Ovary (tissue), 7 donors: ENCODE measurements at regions not wholly inside any gene's neighbourhood (a gene's known extent, or its start where the extent isn't known, plus 50 kb on each side); places are given as distances from the start of the nearest gene placed in this dataset.

Experiments
- DNase-seq, 5 donors: peaks; one replicate each; pipeline ENCODE4 v3.0.0-alpha.2; 2019 to 2020
- H3K27ac ChIP-seq, 2 donors: fragments of 200-600 bp; one replicate each; pipeline versions ENCODE4 v1.5.1 to v1.8.0; 2019 to 2022
- H3K27me3 ChIP-seq: fragments of 200-600 bp; one replicate; pipeline ENCODE4 v1.8.0; 2022
- H3K36me3 ChIP-seq: fragments of 200-600 bp; sonication (generic); one replicate; pipeline ENCODE4 v1.5.1; 2019
- H3K4me1 ChIP-seq: one replicate; pipeline ENCODE4 v1.8.1; 2013; ENCODE audit warnings: mild to moderate bottlenecking, moderate library complexity; ENCODE audit not compliant: insufficient read depth
- H3K4me3 ChIP-seq: fragments of 200-600 bp; sonication (generic); one replicate; pipeline ENCODE4 v1.5.1; 2017
- H3K9me3 ChIP-seq, 2 donors: fragments of 200-600 bp in 1 of 2; sonication (generic) in 1 of 2; one replicate each; pipeline versions ENCODE4 v1.5.1 to v1.8.1; 2013 to 2019; ENCODE audit warnings: mild to moderate bottlenecking in 1 of 2, moderate library complexity in 1 of 2
- EP300 ChIP-seq: sonication (generic); formaldehyde crosslinking; IDR thresholded peaks from one replicate; pipeline ENCODE4 v1.6.1; 2017; ENCODE audit warnings: antibody characterized with exemption
- POLR2A ChIP-seq: fragments of 450-650 bp; IDR thresholded peaks from one replicate; pipeline ENCODE4 v1.6.1; 2017; ENCODE audit warnings: antibody characterized with exemption, mild to moderate bottlenecking, moderate library complexity
- WGBS, 3 donors: extraction: QIAGEN DNeasy Blood & Tissue Kit in 1 of 3; methylation state at CpG; one replicate each; pipeline versions ENCODE4 v1.1.5 to v1.1.7; 2013 to 2017; 5-methylcytosine and 5-hydroxymethylcytosine counted together
- intact Hi-C, 4 donors: fragments of 100-400 bp; cut with DNase I; formaldehyde crosslinking; loops; one replicate each; pipeline versions ENCODE4 v1.11.0 to v1.15.1; 2022 to 2023
- TF ChIP-seq, protein P1 (sequence below), 3 donors: fragments of 450-650 bp in 2 of 3; fragments of 200-600 bp in 1 of 3; IDR thresholded peaks; one replicate each; pipeline versions ENCODE4 v1.5.1 to v1.8.0; 2016 to 2022; ENCODE audit warnings: antibody characterized with exemption in 3 of 3, mild to moderate bottlenecking in 1 of 3
- donor health status: DM: no; HTN: no; CAD: no; lungs with moderate emphysema.
- donor health status: DM: no; HTN: no; CAD: no.
- donor health status: Bipolar disorder and iron deficiency.
- donor health status: DM: no; HTN: no; CAD: no.
- donor health status: DM: yes; HTN: yes; CAD: no.

DNA sequence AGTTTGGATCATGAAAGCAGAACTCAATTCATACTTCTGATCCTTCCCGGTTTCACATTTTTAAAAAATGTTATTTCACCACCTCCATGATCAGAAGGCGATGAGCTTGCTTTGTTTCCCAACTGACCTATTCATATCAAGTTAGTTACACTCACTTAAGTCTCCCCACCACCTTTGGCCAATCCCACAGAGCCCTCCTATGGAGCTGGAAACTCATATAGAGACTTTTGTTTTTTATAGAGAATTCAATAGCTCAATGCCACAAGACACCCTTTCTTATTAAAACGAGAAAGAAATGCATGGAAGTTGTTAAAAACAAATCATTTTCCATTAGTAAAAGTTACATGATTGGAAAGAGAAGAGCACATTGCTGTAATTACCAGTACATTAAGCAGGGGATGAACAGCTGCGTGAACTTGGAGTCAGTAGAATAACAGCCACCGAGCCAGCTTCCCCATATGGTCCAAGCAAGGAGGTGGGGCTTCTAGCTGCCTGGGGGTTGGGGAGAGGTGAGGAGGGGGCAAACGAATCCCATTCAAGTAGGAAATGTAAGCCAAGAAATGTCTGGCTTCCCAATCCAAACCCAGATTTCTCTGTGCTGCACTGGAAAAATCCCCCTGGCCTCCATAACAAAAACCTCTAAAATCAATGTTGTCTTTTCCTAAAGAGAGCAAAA, 614.5 kb downstream of the IRS1 start:
- H3K27me3 ChIP-seq, result no peaks in the 10 kb centered on the region
- no peaks in the 10 kb centered on the region for H3K9me3 ChIP-seq
- no peaks in the 10 kb centered on the region for H3K36me3 ChIP-seq
- DNase-seq, result peak in 3 of 5 donors; percentile 19 to 30 (median 25)
- H3K4me3 ChIP-seq, result no peak overlapping the region
- H3K27ac ChIP-seq, result no peak overlapping the region
- peaks cover 10% of the 10 kb centered on the region for H3K4me1 ChIP-seq
- WGBS, 3 donors, result 18 to 20% (median 19%) methylated on average over 6 of the region's 6 CpGs
- intact Hi-C loops, result no loop called here
- TF ChIP-seq POLR2A, result no peak
- TF ChIP-seq, protein P1, sequence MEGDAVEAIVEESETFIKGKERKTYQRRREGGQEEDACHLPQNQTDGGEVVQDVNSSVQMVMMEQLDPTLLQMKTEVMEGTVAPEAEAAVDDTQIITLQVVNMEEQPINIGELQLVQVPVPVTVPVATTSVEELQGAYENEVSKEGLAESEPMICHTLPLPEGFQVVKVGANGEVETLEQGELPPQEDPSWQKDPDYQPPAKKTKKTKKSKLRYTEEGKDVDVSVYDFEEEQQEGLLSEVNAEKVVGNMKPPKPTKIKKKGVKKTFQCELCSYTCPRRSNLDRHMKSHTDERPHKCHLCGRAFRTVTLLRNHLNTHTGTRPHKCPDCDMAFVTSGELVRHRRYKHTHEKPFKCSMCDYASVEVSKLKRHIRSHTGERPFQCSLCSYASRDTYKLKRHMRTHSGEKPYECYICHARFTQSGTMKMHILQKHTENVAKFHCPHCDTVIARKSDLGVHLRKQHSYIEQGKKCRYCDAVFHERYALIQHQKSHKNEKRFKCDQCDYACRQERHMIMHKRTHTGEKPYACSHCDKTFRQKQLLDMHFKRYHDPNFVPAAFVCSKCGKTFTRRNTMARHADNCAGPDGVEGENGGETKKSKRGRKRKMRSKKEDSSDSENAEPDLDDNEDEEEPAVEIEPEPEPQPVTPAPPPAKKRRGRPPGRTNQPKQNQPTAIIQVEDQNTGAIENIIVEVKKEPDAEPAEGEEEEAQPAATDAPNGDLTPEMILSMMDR (IDR thresholded peaks at IDR 0.05), result no peak
- no peak for TF ChIP-seq EP300

GRCh38 chr2:226184540-226184939, 615.1 kb downstream of the IRS1 start:
- Histone ChIP-seq H3K27me3 (no peaks in the 10 kb centered on the region), H3K4me1 (peaks cover 10% of the 10 kb centered on the region), H3K4me3 (no peak overlapping the region), H3K27ac (no peak overlapping the region), H3K9me3 (no peaks in the 10 kb centered on the region), H3K36me3 (no peaks in the 10 kb centered on the region)
- DNase-seq, result no peak
- TF ChIP-seq, protein P1 (IDR thresholded peaks at IDR 0.05), result no peak
- TF ChIP-seq POLR2A (no peak), EP300 (no peak)
- intact Hi-C loops, result no loop called here
- 50 to 55% (median 51%) methylated on average over 2 of the region's 2 CpGs for WGBS, 3 donors

DNA sequence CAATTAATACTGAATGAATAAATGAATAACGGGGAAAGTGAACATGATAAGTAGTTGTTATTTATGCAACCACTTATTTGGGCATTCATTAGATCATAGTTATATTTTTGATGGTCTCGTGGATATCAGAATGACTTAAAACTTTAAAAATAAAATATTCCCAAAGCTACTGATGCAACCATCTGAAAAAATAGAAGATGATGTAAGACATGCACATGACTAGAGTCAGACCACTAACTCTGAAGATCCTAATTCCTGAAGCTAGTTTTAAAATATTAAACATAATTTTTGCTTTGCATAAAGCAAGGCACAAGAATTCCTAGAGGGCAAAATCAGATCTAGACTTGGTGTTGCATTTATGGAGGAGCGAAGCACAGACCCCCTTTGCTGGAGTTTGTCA, 616.1 kb downstream of the IRS1 start:
- no peak overlapping the region for H3K4me3 ChIP-seq
- no peak for DNase-seq
- no peak overlapping the region for H3K27ac ChIP-seq
- H3K36me3 ChIP-seq, result no peaks in the 10 kb centered on the region
- intact Hi-C loops, result no loop called here
- H3K27me3 ChIP-seq, result no peaks in the 10 kb centered on the region
- H3K9me3 ChIP-seq, result no peaks in the 10 kb centered on the region
- WGBS, 3 donors, result 81 to 90% (median 89%) methylated on average over 3 of the region's 3 CpGs
- TF ChIP-seq, protein P1 (IDR thresholded peaks at IDR 0.05), result no peak
- no peak for TF ChIP-seq POLR2A
- TF ChIP-seq EP300, result no peak
- peaks cover 10% of the 10 kb centered on the region for H3K4me1 ChIP-seq

GRCh38 chr2:226183033-226183432, 616.6 kb downstream of the IRS1 start:
- 49 to 55% (median 49%) methylated on average over 2 of the region's 2 CpGs for WGBS, 3 donors
- Histone ChIP-seq H3K36me3 (no peaks in the 10 kb centered on the region), H3K27me3 (no peaks in the 10 kb centered on the region), H3K27ac (no peak overlapping the region), H3K4me3 (no peak overlapping the region), H3K4me1 (peaks cover 10% of the 10 kb centered on the region), H3K9me3 (no peaks in the 10 kb centered on the region)
- no peak for DNase-seq
- intact Hi-C loops, result no loop called here
- TF ChIP-seq, protein P1 (IDR thresholded peaks at IDR 0.05), result no peak
- TF ChIP-seq EP300 (no peak), POLR2A (no peak)
